BLaER1 (cell line): ENCODE measurements at regions not wholly inside any gene's neighbourhood (a gene's known extent, or its start where the extent isn't known, plus 50 kb on each side); places are given as distances from the start of the nearest gene placed in this dataset.
"Not testable (repeated sequence)": the region's sequence is repeated elsewhere in the genome, so short reads cannot be mapped to it uniquely, and the experiment has no call there.

Experiments
- H3K27ac ChIP-seq: shearing (Covaris generic); formaldehyde crosslinking; 2 replicates; pipeline ENCODE4 v1.8.1; 2022
- H3K27me3 ChIP-seq: shearing (Covaris generic); formaldehyde crosslinking; 2 replicates; pipeline ENCODE4 v1.8.1; 2022
- H3K36me3 ChIP-seq: shearing (Covaris generic); formaldehyde crosslinking; 2 replicates; pipeline ENCODE4 v1.8.1; 2022
- H3K4me1 ChIP-seq: shearing (Covaris generic); formaldehyde crosslinking; 2 replicates; pipeline ENCODE4 v1.8.1; 2022
- H3K4me2 ChIP-seq: shearing (Covaris generic); formaldehyde crosslinking; 2 replicates; pipeline ENCODE4 v1.8.1; 2022
- H3K4me3 ChIP-seq: shearing (Covaris generic); formaldehyde crosslinking; 2 replicates; pipeline ENCODE4 v1.8.1; 2022
- H3K9ac ChIP-seq: shearing (Covaris generic); formaldehyde crosslinking; 2 replicates; pipeline ENCODE4 v1.8.1; 2022
- H3K9me3 ChIP-seq: shearing (Covaris generic); formaldehyde crosslinking; 2 replicates; pipeline ENCODE4 v1.8.1; 2022
- H4K20me1 ChIP-seq: shearing (Covaris generic); formaldehyde crosslinking; 2 replicates; pipeline ENCODE4 v1.8.1; 2022
- Cebpa-rat ChIP-seq: shearing (Covaris generic); IDR thresholded peaks from 2 replicates; pipeline ENCODE4 v1.8.1; 2022

DNA sequence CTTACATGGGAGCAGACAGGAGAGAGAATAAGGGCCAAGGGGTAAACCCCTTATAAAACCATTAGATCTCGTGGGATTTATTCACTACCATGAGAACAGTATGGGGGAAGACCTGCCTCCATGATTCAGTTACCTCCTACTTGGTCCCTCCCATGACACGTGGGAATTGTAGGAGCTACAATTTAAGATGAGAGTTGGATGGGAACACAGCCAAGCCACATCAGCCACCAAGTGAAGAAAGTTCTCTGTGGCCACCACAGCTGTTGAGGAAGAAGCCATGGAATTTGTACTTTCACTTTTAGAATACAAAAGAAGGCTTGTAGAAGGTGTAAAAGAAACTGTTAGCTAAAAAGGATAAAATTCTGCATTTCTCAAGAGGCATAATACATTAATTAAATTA is 67.0 kb upstream of the CXorf51A start:
- H4K20me1 ChIP-seq = no peaks in the 10 kb centered on the region
- H3K4me2 ChIP-seq = no peak overlapping the region
- no peak overlapping the region for H3K27ac ChIP-seq
- H3K4me1 ChIP-seq = 0 out of 2 replicates have a peak, but pooled peaks cover 8% of the 10 kb centered on the region
- no peaks in the 10 kb centered on the region for H3K36me3 ChIP-seq
- H3K4me3 ChIP-seq = no peak overlapping the region
- H3K27me3 ChIP-seq = peaks cover 52% of the 10 kb centered on the region
- no peak overlapping the region for H3K9ac ChIP-seq
- TF ChIP-seq Cebpa-rat = no peak
- H3K9me3 ChIP-seq = no peaks in the 10 kb centered on the region

- H3K4me1 ChIP-seq, H4K20me1 ChIP-seq, H3K27ac ChIP-seq, H3K9ac ChIP-seq, H3K36me3 ChIP-seq, H3K4me3 ChIP-seq, H3K4me2 ChIP-seq: not testable (repeated sequence)
- H3K27me3 ChIP-seq = peaks cover 51% of the 10 kb centered on the region
- peaks cover 38% of the 10 kb centered on the region for H3K9me3 ChIP-seq
These were observed 52.3 kb upstream of the CXorf51A start for GRCh38 chrX:146866846-146867245.

- H3K4me2 ChIP-seq, H3K27ac ChIP-seq, H4K20me1 ChIP-seq, H3K4me1 ChIP-seq, H3K36me3 ChIP-seq, H3K4me3 ChIP-seq, H3K9ac ChIP-seq: not testable (repeated sequence)
- H3K9me3 ChIP-seq = peaks cover 44% of the 10 kb centered on the region
- H3K27me3 ChIP-seq = peaks cover 42% of the 10 kb centered on the region
These were observed 51.2 kb upstream of the CXorf51A start for GRCh38 chrX:146865734-146866133.
